Pancreas (tissue), 10 donors: ENCODE measurements at regions not wholly inside any gene's neighbourhood (a gene's known extent, or its start where the extent isn't known, plus 50 kb on each side); places are given as distances from the start of the nearest gene placed in this dataset.

Experiments used
- ATAC-seq, 4 donors: fragments of 200-7000 bp; cut with Tn5 transposase; one replicate each; pipeline versions ENCODE4 v1.8.0 to v1.9.1; 2020; ENCODE audit warnings: mild to moderate bottlenecking in 4 of 4, moderate library complexity in 4 of 4
- DNase-seq, 6 donors: peaks; one replicate each; pipeline ENCODE4 v3.0.0-alpha.2; 2020
- FAIRE-seq: peaks from 2 replicates; lab custom pipeline; 2012; peaks lifted over from hg19 to GRCh38; lab: Jason Lieb, UNC
- H3K27ac ChIP-seq, 4 donors: fragments of 200-600 bp; sonication (generic); 1 replicate in 3 of 4; 2 replicates in 1 of 4; pipeline versions ENCODE4 v1.5.0 to v1.8.0; 2020
- H3K27me3 ChIP-seq, 4 donors: fragments of 200-600 bp; one replicate each; pipeline ENCODE4 v1.8.0; 2021
- H3K36me3 ChIP-seq, 3 donors: fragments of 200-600 bp; sonication (generic) in 1 of 3; one replicate each; pipeline versions ENCODE4 v1.5.0 to v1.8.0; 2020 to 2021
- H3K4me1 ChIP-seq, 3 donors: fragments of 200-600 bp; one replicate each; pipeline ENCODE4 v1.8.0; 2021
- H3K4me3 ChIP-seq, 4 donors: fragments of 200-600 bp; sonication (generic) in 2 of 4; one replicate each; pipeline versions ENCODE4 v1.5.0 to v1.8.0; 2020 to 2021
- H3K9me3 ChIP-seq, 4 donors: fragments of 200-600 bp; one replicate each; pipeline ENCODE4 v1.8.0; 2021
- WGBS, 2 donors: extraction: QIAGEN DNeasy Blood & Tissue Kit; methylation state at CpG; one replicate each; pipeline ENCODE4 v1.1.7; 2013; 5-methylcytosine and 5-hydroxymethylcytosine counted together
- intact Hi-C, 3 donors: fragments of 100-400 bp; cut with DNase I; formaldehyde crosslinking; loops; one replicate each; pipeline versions ENCODE4 v1.11.1 to v1.14.2; 2022
- TF ChIP-seq, protein P1 (sequence below), 4 donors: fragments of 200-600 bp; sonication (generic) in 3 of 4; IDR thresholded peaks; one replicate each; pipeline versions ENCODE4 v1.5.0 to v1.8.0; 2021; ENCODE audit warnings: antibody characterized with exemption in 4 of 4
- donor health status: healthy with polysubstance abuse.
- donor health status: DM: no; HTN: no; CAD: no; lungs with moderate emphysema.
- donor health status: DM: no; HTN: no; CAD: no.
- donor health status: control.
- donor health status: control.
- donor health status: Bipolar disorder and iron deficiency.
- donor health status: DM: yes; HTN: yes; CAD: no.
- donor health status: DM: no; HTN: no; CAD: no.
- donor health status: DM: no; HTN: no; CAD: no.
- donor health status: DM: yes; HTN: yes; CAD: no.

DNA sequence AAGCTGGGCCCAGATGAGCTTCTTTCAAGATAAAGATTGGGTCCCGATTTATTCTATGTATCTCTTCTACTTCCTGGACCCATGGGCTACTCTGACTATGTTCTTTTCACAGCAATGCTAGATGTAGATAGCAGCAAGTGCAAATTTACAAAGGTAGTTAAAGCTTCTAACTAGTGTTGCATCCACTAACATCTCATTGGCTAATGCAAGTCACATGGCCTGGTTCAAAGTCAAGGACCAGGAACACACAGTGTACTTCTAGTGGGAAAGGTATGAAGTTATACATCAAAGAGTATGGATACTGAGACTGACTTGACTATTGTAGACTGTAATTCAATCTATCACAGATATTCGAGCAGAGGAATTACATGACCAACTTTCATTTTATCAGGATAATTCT lies 588.8 kb downstream of the PLA2G4A start:
- 44 to 64% methylated on average over 2 of the region's 2 CpGs for WGBS, 2 donors
- Histone ChIP-seq H3K36me3 (no peaks in the 10 kb centered on the region), H3K27ac (no peak overlapping the region), H3K27me3 (no peaks in the 10 kb centered on the region), H3K4me3 (no peak overlapping the region), H3K9me3 (no peaks in the 10 kb centered on the region), H3K4me1 (no peaks in the 10 kb centered on the region)
- no peak for ATAC-seq
- TF ChIP-seq, protein P1, sequence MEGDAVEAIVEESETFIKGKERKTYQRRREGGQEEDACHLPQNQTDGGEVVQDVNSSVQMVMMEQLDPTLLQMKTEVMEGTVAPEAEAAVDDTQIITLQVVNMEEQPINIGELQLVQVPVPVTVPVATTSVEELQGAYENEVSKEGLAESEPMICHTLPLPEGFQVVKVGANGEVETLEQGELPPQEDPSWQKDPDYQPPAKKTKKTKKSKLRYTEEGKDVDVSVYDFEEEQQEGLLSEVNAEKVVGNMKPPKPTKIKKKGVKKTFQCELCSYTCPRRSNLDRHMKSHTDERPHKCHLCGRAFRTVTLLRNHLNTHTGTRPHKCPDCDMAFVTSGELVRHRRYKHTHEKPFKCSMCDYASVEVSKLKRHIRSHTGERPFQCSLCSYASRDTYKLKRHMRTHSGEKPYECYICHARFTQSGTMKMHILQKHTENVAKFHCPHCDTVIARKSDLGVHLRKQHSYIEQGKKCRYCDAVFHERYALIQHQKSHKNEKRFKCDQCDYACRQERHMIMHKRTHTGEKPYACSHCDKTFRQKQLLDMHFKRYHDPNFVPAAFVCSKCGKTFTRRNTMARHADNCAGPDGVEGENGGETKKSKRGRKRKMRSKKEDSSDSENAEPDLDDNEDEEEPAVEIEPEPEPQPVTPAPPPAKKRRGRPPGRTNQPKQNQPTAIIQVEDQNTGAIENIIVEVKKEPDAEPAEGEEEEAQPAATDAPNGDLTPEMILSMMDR (IDR thresholded peaks at IDR 0.05): no peak
- FAIRE-seq: no peak
- intact Hi-C loops: no loop called here
- DNase-seq: no peak

DNA sequence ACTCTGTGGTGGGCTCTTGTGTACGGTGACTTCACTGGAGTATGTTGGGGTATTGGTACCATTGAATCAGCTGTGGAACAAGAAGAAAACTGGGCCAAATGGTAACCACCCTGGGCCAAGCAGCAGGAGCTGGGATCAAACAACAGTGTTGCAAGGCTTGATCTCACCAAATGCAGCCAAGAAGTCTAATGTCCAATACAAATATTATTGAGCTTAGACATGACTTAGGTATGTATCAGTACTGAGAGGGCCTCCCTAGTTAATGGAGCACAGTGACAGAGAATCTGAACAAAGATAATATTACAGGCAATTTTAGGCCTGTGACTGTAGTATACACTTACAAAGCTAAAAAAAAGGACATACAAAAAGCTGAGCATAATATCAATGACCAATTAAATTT lies 604.8 kb downstream of the PLA2G4A start:
- WGBS, 2 donors: 91 to 97% methylated on average over 1 of the region's 1 CpG
- Histone ChIP-seq H3K4me1 (no peaks in the 10 kb centered on the region), H3K4me3 (no peak overlapping the region), H3K27me3 (no peaks in the 10 kb centered on the region), H3K9me3 (no peaks in the 10 kb centered on the region), H3K36me3 (no peaks in the 10 kb centered on the region), H3K27ac (no peak overlapping the region)
- FAIRE-seq (no peak), DNase-seq (no peak), ATAC-seq (no peak)
- TF ChIP-seq, protein P1 (IDR thresholded peaks at IDR 0.05): no peak
- intact Hi-C loops: no loop called here

GRCh38 chr1:187442603-187443002 lies 613.9 kb downstream of the PLA2G4A start:
- no peak for DNase-seq
- no peaks in the 10 kb centered on the region for H3K9me3 ChIP-seq
- H3K4me1 ChIP-seq: no peaks in the 10 kb centered on the region
- ATAC-seq: no peak
- H3K4me3 ChIP-seq: no peak overlapping the region
- H3K36me3 ChIP-seq: no peaks in the 10 kb centered on the region
- intact Hi-C loops: no loop called here
- H3K27me3 ChIP-seq: no peaks in the 10 kb centered on the region
- no peak overlapping the region for H3K27ac ChIP-seq
- 64% methylated on average over 3 of the region's 3 CpGs for WGBS, 2 donors
- no peak for FAIRE-seq
- TF ChIP-seq, protein P1 (IDR thresholded peaks at IDR 0.05): no peak

- FAIRE-seq: no peak
- TF ChIP-seq, protein P1 (IDR thresholded peaks at IDR 0.05): no peak
Measured at GRCh38 chr1:187443939-187444338, 615.2 kb downstream of the PLA2G4A start.

DNA sequence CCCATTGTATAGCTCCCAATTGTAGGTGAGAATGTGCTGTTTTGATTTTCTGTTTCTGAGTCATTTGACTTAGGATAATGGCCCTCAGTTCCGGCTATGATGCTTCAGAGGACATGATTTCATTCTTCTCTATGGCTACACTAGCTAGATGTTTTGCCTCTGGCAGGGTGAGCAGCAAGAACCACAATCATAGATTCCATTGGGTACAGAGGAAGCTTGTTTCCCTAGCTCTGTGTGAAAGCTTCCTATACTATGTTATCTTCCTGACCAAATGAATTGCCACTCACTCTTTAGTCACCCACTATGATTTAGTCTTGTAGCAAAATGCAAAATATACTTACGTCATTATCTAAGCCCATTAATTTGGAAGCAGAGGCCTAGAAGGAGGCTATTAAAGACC lies 616.3 kb downstream of the PLA2G4A start:
- no peak for DNase-seq
- Histone ChIP-seq H3K36me3 (no peaks in the 10 kb centered on the region), H3K27me3 (no peaks in the 10 kb centered on the region), H3K9me3 (no peaks in the 10 kb centered on the region), H3K4me1 (no peaks in the 10 kb centered on the region), H3K4me3 (no peak overlapping the region), H3K27ac (no peak overlapping the region)
- WGBS, 2 donors: 65 to 83% methylated on average over 2 of the region's 2 CpGs
- FAIRE-seq: no peak
- no peak for ATAC-seq
- intact Hi-C loops: no loop called here
- TF ChIP-seq, protein P1 (IDR thresholded peaks at IDR 0.05): no peak

More at GRCh38 chr1:187443939-187444338, 615.2 kb downstream of the PLA2G4A start:
- no peak for DNase-seq
- Histone ChIP-seq H3K4me1 (no peaks in the 10 kb centered on the region), H3K27me3 (no peaks in the 10 kb centered on the region), H3K27ac (no peak overlapping the region), H3K36me3 (no peaks in the 10 kb centered on the region), H3K4me3 (no peak overlapping the region), H3K9me3 (no peaks in the 10 kb centered on the region)
- 59 to 62% methylated on average over 3 of the region's 3 CpGs for WGBS, 2 donors
- no peak for ATAC-seq
- intact Hi-C loops: no loop called here
